Fibroblast of upper back skin (primary cell): ENCODE measurements at regions not wholly inside any gene's neighbourhood (a gene's known extent, or its start where the extent isn't known, plus 50 kb on each side); places are given as distances from the start of the nearest gene placed in this dataset.
"Not testable (repeated sequence)": the region's sequence is repeated elsewhere in the genome, so short reads cannot be mapped to it uniquely, and the experiment has no call there.

Source experiments
- DNase-seq: peaks from one replicate; pipeline ENCODE4 v3.0.0-alpha.2; 2013

- DNase-seq = no peak
Observed at GRCh38 chr2:163182764-163183354, 344.3 kb upstream of the KCNH7 start.

- no peak for DNase-seq
Observed at GRCh38 chr2:163177592-163177991, 339.0 kb upstream of the KCNH7 start.

GRCh38 chr2:163175294-163175693 lies 336.7 kb upstream of the KCNH7 start:
- DNase-seq = no peak

- DNase-seq = no peak
Observed at GRCh38 chr2:163173591-163173990, 335.0 kb upstream of the KCNH7 start.

GRCh38 chr2:163171786-163172530 lies 333.4 kb upstream of the KCNH7 start:
- DNase-seq = no peak

- peak; percentile 77 for DNase-seq
Observed at GRCh38 chr2:163157891-163158496, 319.4 kb upstream of the KCNH7 start.

GRCh38 chr2:163157411-163157810 lies 318.8 kb upstream of the KCNH7 start:
- DNase-seq = peak; percentile 65

- no peak for DNase-seq
Observed at GRCh38 chr2:163155925-163156324, 317.4 kb upstream of the KCNH7 start.

GRCh38 chr2:163155279-163155883 lies 316.8 kb upstream of the KCNH7 start:
- DNase-seq = peak; percentile 33

- no peak for DNase-seq
Observed at GRCh38 chr2:163142618-163143017, 304.1 kb upstream of the KCNH7 start.

- DNase-seq = no peak
Observed at GRCh38 chr2:163138947-163139346, 300.4 kb upstream of the KCNH7 start.

- no peak for DNase-seq
Observed at GRCh38 chr2:163135256-163135655, 296.7 kb upstream of the KCNH7 start.

GRCh38 chr2:163133602-163134001 lies 295.0 kb upstream of the KCNH7 start:
- no peak for DNase-seq

GRCh38 chr2:163132850-163133249 lies 294.3 kb upstream of the KCNH7 start:
- peak; percentile 16 for DNase-seq

GRCh38 chr2:163132207-163132606 lies 293.6 kb upstream of the KCNH7 start:
- DNase-seq = not testable (repeated sequence)

GRCh38 chr2:163123526-163123925 lies 285.0 kb upstream of the KCNH7 start:
- DNase-seq = no peak

- DNase-seq = no peak
Observed at GRCh38 chr2:163122257-163122656, 283.7 kb upstream of the KCNH7 start.

- DNase-seq = no peak
Observed at GRCh38 chr2:163121483-163121882, 282.9 kb upstream of the KCNH7 start.

- DNase-seq = no peak
Observed at GRCh38 chr2:163119966-163120365, 281.4 kb upstream of the KCNH7 start.

GRCh38 chr2:163086940-163087339 lies 248.4 kb upstream of the KCNH7 start:
- no peak for DNase-seq

GRCh38 chr2:163085366-163086024 lies 246.9 kb upstream of the KCNH7 start:
- DNase-seq = not testable (repeated sequence)

- no peak for DNase-seq
Observed at GRCh38 chr2:163081754-163082153, 243.2 kb upstream of the KCNH7 start.

- DNase-seq = no peak
Observed at GRCh38 chr2:163077241-163077640, 238.7 kb upstream of the KCNH7 start.
